ENCODE measurements at regions not wholly inside any gene's neighbourhood (a gene's known extent, or its start where the extent isn't known, plus 50 kb on each side); places are given as distances from the start of the nearest gene placed in this dataset.

DNA sequence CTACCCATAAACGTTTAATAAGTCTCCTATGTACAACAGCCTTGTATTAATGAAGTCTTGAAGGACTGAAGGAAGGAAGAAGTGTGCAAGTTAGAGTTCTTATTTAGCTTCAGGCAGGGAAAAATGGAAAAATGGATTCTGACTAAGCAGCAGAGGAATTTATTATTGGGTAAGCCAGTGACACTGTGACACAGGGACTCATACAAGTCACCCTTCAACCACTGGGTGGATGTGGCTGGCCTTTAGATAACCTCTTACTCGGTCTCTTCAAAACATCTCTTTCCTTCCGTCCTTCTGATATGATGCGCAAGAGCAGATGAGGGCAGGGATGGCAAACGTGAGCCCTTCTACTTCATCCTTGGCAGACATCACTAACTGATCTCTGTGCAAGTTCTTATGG, 145.6 kb downstream of the DHX35 start:
- TF ChIP-seq CTCF (tag by site-specific recombination; IDR thresholded peaks at IDR 0.05) (no peak), PRDM10 (tag by site-specific recombination; IDR thresholded peaks at IDR 0.05) (no peak), ZNF510 (tag by site-specific recombination; IDR thresholded peaks at IDR 0.05; ENCODE audit: insufficient replicate concordance) (no peak), ZNF555 (tag by site-specific recombination; conservative IDR thresholded peaks at IDR 0.05) (no peak), YY1 (tag by site-specific recombination; IDR thresholded peaks at IDR 0.05) (no peak), ZNF114 (tag by site-specific recombination; IDR thresholded peaks at IDR 0.05) (no peak), ZBTB8A (tag by site-specific recombination; IDR thresholded peaks at IDR 0.05) (no peak), ELK4 (IDR thresholded peaks at IDR 0.05; ENCODE audit: borderline replicate concordance, low read depth, low read length) (no peak), ZNF239 (tag by site-specific recombination; IDR thresholded peaks at IDR 0.05) (no peak), ZNF274 (IDR thresholded peaks at IDR 0.05; ENCODE audit: low read length) (no peak), ZNF274 (tag by site-specific recombination; IDR thresholded peaks at IDR 0.05; ENCODE audit: borderline replicate concordance) (no peak), GLI4 (tag by site-specific recombination; IDR thresholded peaks at IDR 0.05) (no peak), PRDM4 (tag by site-specific recombination; IDR thresholded peaks at IDR 0.05) (no peak), ZNF398 (tag by site-specific recombination; IDR thresholded peaks at IDR 0.05) (no peak)
- TF ChIP-seq, protein P1, sequence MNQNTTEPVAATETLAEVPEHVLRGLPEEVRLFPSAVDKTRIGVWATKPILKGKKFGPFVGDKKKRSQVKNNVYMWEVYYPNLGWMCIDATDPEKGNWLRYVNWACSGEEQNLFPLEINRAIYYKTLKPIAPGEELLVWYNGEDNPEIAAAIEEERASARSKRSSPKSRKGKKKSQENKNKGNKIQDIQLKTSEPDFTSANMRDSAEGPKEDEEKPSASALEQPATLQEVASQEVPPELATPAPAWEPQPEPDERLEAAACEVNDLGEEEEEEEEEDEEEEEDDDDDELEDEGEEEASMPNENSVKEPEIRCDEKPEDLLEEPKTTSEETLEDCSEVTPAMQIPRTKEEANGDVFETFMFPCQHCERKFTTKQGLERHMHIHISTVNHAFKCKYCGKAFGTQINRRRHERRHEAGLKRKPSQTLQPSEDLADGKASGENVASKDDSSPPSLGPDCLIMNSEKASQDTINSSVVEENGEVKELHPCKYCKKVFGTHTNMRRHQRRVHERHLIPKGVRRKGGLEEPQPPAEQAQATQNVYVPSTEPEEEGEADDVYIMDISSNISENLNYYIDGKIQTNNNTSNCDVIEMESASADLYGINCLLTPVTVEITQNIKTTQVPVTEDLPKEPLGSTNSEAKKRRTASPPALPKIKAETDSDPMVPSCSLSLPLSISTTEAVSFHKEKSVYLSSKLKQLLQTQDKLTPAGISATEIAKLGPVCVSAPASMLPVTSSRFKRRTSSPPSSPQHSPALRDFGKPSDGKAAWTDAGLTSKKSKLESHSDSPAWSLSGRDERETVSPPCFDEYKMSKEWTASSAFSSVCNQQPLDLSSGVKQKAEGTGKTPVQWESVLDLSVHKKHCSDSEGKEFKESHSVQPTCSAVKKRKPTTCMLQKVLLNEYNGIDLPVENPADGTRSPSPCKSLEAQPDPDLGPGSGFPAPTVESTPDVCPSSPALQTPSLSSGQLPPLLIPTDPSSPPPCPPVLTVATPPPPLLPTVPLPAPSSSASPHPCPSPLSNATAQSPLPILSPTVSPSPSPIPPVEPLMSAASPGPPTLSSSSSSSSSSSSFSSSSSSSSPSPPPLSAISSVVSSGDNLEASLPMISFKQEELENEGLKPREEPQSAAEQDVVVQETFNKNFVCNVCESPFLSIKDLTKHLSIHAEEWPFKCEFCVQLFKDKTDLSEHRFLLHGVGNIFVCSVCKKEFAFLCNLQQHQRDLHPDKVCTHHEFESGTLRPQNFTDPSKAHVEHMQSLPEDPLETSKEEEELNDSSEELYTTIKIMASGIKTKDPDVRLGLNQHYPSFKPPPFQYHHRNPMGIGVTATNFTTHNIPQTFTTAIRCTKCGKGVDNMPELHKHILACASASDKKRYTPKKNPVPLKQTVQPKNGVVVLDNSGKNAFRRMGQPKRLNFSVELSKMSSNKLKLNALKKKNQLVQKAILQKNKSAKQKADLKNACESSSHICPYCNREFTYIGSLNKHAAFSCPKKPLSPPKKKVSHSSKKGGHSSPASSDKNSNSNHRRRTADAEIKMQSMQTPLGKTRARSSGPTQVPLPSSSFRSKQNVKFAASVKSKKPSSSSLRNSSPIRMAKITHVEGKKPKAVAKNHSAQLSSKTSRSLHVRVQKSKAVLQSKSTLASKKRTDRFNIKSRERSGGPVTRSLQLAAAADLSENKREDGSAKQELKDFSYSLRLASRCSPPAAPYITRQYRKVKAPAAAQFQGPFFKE (tag by site-specific recombination; IDR thresholded peaks at IDR 0.05; ENCODE audit: borderline replicate concordance) = no peak

All from HEK293 (cell line).